Hepatocyte (in vitro differentiated cells): ENCODE measurements at regions not wholly inside any gene's neighbourhood (a gene's known extent, or its start where the extent isn't known, plus 50 kb on each side); places are given as distances from the start of the nearest gene placed in this dataset.

Experiments used
- DNase-seq: peaks from one replicate; pipeline ENCODE4 v3.0.0-alpha.2; 2016; ENCODE audit warnings: low spot score
- H2AFZ ChIP-seq: fragments of 200-600 bp; sonication (generic); 2 replicates; pipeline ENCODE4 v1.6.0; 2016; ENCODE audit warnings: antibody characterized with exemption, mild to moderate bottlenecking
- H3K27ac ChIP-seq: fragments of 200-600 bp; sonication (generic); 2 replicates; pipeline ENCODE4 v1.5.1; 2016; ENCODE audit warnings: mild to moderate bottlenecking
- H3K27me3 ChIP-seq: fragments of 200-600 bp; sonication (generic); 2 replicates; pipeline ENCODE4 v1.6.1; 2016
- H3K36me3 ChIP-seq: fragments of 200-600 bp; sonication (generic); replicated peaks from 2 replicates; pipeline ENCODE4 v1.5.1; 2016; ENCODE audit warnings: low read depth; ENCODE audit not compliant: insufficient read depth
- H3K4me1 ChIP-seq: fragments of 200-600 bp; sonication (generic); 2 replicates; pipeline ENCODE4 v1.5.1; 2016; ENCODE audit warnings: mild to moderate bottlenecking, moderate library complexity; ENCODE audit not compliant: insufficient read depth
- H3K4me2 ChIP-seq: fragments of 200-600 bp; sonication (generic); 2 replicates; pipeline ENCODE4 v1.6.0; 2016
- H3K4me3 ChIP-seq: fragments of 200-600 bp; sonication (generic); 2 replicates; pipeline ENCODE4 v1.5.1; 2016; ENCODE audit warnings: mild to moderate bottlenecking
- H3K79me2 ChIP-seq: fragments of 200-600 bp; sonication (generic); 2 replicates; pipeline ENCODE4 v1.6.0; 2017; ENCODE audit warnings: mild to moderate bottlenecking
- H3K9me2 ChIP-seq: fragments of 200-600 bp; sonication (generic); replicated peaks from 2 replicates; pipeline ENCODE4 v1.6.0; 2017; ENCODE audit warnings: mild to moderate bottlenecking; ENCODE audit not compliant: insufficient read depth
- H3K9me3 ChIP-seq: fragments of 200-600 bp; sonication (generic); 2 replicates; pipeline ENCODE4 v1.5.1; 2016; ENCODE audit warnings: low read depth, mild to moderate bottlenecking
- H4K20me1 ChIP-seq: fragments of 200-600 bp; sonication (generic); 2 replicates; pipeline ENCODE4 v1.6.0; 2016; ENCODE audit warnings: mild to moderate bottlenecking; ENCODE audit not compliant: insufficient read depth, poor library complexity, severe bottlenecking
- CTCF ChIP-seq: fragments of 200-600 bp; sonication (generic); IDR thresholded peaks from 2 replicates; pipeline ENCODE4 v1.5.1; 2016; ENCODE audit warnings: antibody characterized with exemption, mild to moderate bottlenecking; ENCODE audit not compliant: poor library complexity
- EZH2 ChIP-seq: fragments of 200-600 bp; sonication (generic); IDR thresholded peaks from 2 replicates; pipeline ENCODE4 v1.6.1; 2016; ENCODE audit warnings: antibody characterized with exemption, mild to moderate bottlenecking, borderline replicate concordance
- EZH2phosphoT487 ChIP-seq: fragments of 200-600 bp; sonication (generic); IDR thresholded peaks from one replicate; pipeline ENCODE4 v1.6.1; 2018; ENCODE audit warnings: antibody characterized with exemption, mild to moderate bottlenecking, low read depth, moderate library complexity; ENCODE audit not compliant: unreplicated experiment, severe bottlenecking
- WGBS: methylation state at CpG from one replicate; pipeline ENCODE4 v1.1.6; 2016; ENCODE audit warnings: low lambda C conversion rate; ENCODE audit errors: missing lambda C conversion rate; 5-methylcytosine and 5-hydroxymethylcytosine counted together

- H3K4me3 ChIP-seq: no peak overlapping the region
- H3K27me3 ChIP-seq: no peaks in the 10 kb centered on the region
- H3K4me1 ChIP-seq: no peaks in the 10 kb centered on the region
- no peaks in the 10 kb centered on the region for H3K79me2 ChIP-seq
- no peak overlapping the region for H2AFZ ChIP-seq
- TF ChIP-seq EZH2 (no peak), CTCF (no peak), EZH2phosphoT487 (no peak)
- no peaks in the 10 kb centered on the region for H4K20me1 ChIP-seq
- no peak for DNase-seq
- H3K9me3 ChIP-seq: no peaks in the 10 kb centered on the region
- no peak overlapping the region for H3K27ac ChIP-seq
- no peaks in the 10 kb centered on the region for H3K9me2 ChIP-seq
- WGBS: 67% methylated on average over 1 of the region's 1 CpG
- H3K4me2 ChIP-seq: no peak overlapping the region
- no peaks in the 10 kb centered on the region for H3K36me3 ChIP-seq
Observed at GRCh38 chr9:31608881-31609280, 775.6 kb upstream of the ACO1 start.

GRCh38 chr9:31612336-31613030 lies 772.0 kb upstream of the ACO1 start:
- H3K4me3 ChIP-seq: no peak overlapping the region
- 98% methylated on average over 3 of the region's 3 CpGs for WGBS
- no peak overlapping the region for H3K4me2 ChIP-seq

GRCh38 chr9:31615966-31616365 lies 768.5 kb upstream of the ACO1 start:
- Histone ChIP-seq H3K9me3 (no peaks in the 10 kb centered on the region), H3K9me2 (no peaks in the 10 kb centered on the region), H3K79me2 (no peaks in the 10 kb centered on the region), H3K27ac (no peak overlapping the region), H3K4me2 (no peak overlapping the region), H2AFZ (no peak overlapping the region), H3K4me3 (no peak overlapping the region), H4K20me1 (no peaks in the 10 kb centered on the region), H3K27me3 (no peaks in the 10 kb centered on the region), H3K4me1 (no peaks in the 10 kb centered on the region), H3K36me3 (no peaks in the 10 kb centered on the region)
- TF ChIP-seq EZH2phosphoT487: no peak
- no peak for TF ChIP-seq EZH2
- TF ChIP-seq CTCF: no peak
- WGBS: 72% methylated on average over 4 of the region's 4 CpGs
- DNase-seq: no peak

More at GRCh38 chr9:31612336-31613030, 772.0 kb upstream of the ACO1 start:
- TF ChIP-seq EZH2phosphoT487 (no peak), EZH2 (no peak), CTCF (no peak)
- Histone ChIP-seq H3K4me1 (no peaks in the 10 kb centered on the region), H2AFZ (no peak overlapping the region), H3K9me2 (no peaks in the 10 kb centered on the region), H3K36me3 (no peaks in the 10 kb centered on the region), H3K27me3 (no peaks in the 10 kb centered on the region), H3K79me2 (no peaks in the 10 kb centered on the region), H3K27ac (no peak overlapping the region), H3K9me3 (no peaks in the 10 kb centered on the region), H4K20me1 (no peaks in the 10 kb centered on the region)
- no peak for DNase-seq

- Histone ChIP-seq H3K4me1 (no peaks in the 10 kb centered on the region), H2AFZ (no peak overlapping the region), H3K27me3 (no peaks in the 10 kb centered on the region), H4K20me1 (no peaks in the 10 kb centered on the region), H3K36me3 (no peaks in the 10 kb centered on the region), H3K9me3 (no peaks in the 10 kb centered on the region), H3K27ac (no peak overlapping the region), H3K4me2 (no peak overlapping the region), H3K79me2 (no peaks in the 10 kb centered on the region), H3K9me2 (no peaks in the 10 kb centered on the region), H3K4me3 (no peak overlapping the region)
- no peak for DNase-seq
- TF ChIP-seq CTCF (no peak), EZH2 (no peak), EZH2phosphoT487 (no peak)
- WGBS: 87% methylated on average over 2 of the region's 2 CpGs
Observed at GRCh38 chr9:31623511-31623910, 760.9 kb upstream of the ACO1 start.
